ENCODE measurements at regions not wholly inside any gene's neighbourhood (a gene's known extent, or its start where the extent isn't known, plus 50 kb on each side); places are given as distances from the start of the nearest gene placed in this dataset.

DNA sequence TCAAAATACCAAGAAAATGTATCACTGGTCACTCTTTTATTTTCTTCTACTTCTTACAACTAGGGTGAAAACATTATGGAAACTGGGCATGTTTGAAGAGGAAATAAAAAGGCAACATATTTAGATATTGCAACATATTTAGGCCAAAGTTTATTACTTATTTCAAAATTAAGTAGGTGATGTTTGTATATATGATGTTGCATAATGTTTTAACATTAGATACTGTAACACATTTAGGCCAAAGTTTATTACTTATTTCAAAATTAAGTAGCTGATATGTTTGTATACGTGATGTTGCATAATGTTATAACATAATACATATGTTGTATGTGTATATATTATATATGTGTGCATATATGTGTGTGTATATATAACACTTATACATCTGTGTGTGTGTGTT, 451.3 kb downstream of the LIG4 start:
- TF ChIP-seq POLR3G (IDR thresholded peaks at IDR 0.05; ENCODE audit: extremely low read depth, insufficient read length, insufficient replicate concordance) (no peak), TCF7 (IDR thresholded peaks at IDR 0.05; ENCODE audit: borderline replicate concordance) (no peak), TEAD1 (CRISPR knock-in tag; IDR thresholded peaks at IDR 0.05) (no peak), SMC3 (conservative IDR thresholded peaks at IDR 0.05; ENCODE audit: insufficient read depth, low read depth, low read length) (no peak), GATA2 (CRISPR knock-in tag; IDR thresholded peaks at IDR 0.05) (no peak), FOXK1 (CRISPR knock-in tag; IDR thresholded peaks at IDR 0.05; ENCODE audit: borderline replicate concordance) (no peak)

All from K562 (cell line).